A549 (cell line): ENCODE measurements at regions not wholly inside any gene's neighbourhood (a gene's known extent, or its start where the extent isn't known, plus 50 kb on each side); places are given as distances from the start of the nearest gene placed in this dataset.

ENCODE experiments used
- BHLHE40 ChIP-seq: IDR thresholded peaks from 2 replicates; pipeline ENCODE4 v1.6.1; 2012; ENCODE audit warnings: low read depth, low read length, inconsistent platforms
- TF ChIP-seq, protein P1 (sequence below): fragments of 200-600 bp; sonication (generic); IDR thresholded peaks from 2 replicates; pipeline ENCODE4 v1.6.1; 2016; ENCODE audit warnings: antibody characterized with exemption, mild to moderate bottlenecking, moderate library complexity
- TF ChIP-seq, protein P2 (sequence below): fragments of >200 bp; sonication (Bioruptor Twin); formaldehyde crosslinking; IDR thresholded peaks from 3 replicates; pipeline ENCODE4 v1.5.1; 2016
- TF ChIP-seq, protein P3 (sequence below): fragments of >200 bp; sonication (Bioruptor Twin); formaldehyde crosslinking; IDR thresholded peaks from 3 replicates; pipeline ENCODE4 v1.6.1; 2016

- TF ChIP-seq, protein P1, sequence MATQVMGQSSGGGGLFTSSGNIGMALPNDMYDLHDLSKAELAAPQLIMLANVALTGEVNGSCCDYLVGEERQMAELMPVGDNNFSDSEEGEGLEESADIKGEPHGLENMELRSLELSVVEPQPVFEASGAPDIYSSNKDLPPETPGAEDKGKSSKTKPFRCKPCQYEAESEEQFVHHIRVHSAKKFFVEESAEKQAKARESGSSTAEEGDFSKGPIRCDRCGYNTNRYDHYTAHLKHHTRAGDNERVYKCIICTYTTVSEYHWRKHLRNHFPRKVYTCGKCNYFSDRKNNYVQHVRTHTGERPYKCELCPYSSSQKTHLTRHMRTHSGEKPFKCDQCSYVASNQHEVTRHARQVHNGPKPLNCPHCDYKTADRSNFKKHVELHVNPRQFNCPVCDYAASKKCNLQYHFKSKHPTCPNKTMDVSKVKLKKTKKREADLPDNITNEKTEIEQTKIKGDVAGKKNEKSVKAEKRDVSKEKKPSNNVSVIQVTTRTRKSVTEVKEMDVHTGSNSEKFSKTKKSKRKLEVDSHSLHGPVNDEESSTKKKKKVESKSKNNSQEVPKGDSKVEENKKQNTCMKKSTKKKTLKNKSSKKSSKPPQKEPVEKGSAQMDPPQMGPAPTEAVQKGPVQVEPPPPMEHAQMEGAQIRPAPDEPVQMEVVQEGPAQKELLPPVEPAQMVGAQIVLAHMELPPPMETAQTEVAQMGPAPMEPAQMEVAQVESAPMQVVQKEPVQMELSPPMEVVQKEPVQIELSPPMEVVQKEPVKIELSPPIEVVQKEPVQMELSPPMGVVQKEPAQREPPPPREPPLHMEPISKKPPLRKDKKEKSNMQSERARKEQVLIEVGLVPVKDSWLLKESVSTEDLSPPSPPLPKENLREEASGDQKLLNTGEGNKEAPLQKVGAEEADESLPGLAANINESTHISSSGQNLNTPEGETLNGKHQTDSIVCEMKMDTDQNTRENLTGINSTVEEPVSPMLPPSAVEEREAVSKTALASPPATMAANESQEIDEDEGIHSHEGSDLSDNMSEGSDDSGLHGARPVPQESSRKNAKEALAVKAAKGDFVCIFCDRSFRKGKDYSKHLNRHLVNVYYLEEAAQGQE = no peak
- TF ChIP-seq BHLHE40 = no peak
- TF ChIP-seq, protein P2, sequence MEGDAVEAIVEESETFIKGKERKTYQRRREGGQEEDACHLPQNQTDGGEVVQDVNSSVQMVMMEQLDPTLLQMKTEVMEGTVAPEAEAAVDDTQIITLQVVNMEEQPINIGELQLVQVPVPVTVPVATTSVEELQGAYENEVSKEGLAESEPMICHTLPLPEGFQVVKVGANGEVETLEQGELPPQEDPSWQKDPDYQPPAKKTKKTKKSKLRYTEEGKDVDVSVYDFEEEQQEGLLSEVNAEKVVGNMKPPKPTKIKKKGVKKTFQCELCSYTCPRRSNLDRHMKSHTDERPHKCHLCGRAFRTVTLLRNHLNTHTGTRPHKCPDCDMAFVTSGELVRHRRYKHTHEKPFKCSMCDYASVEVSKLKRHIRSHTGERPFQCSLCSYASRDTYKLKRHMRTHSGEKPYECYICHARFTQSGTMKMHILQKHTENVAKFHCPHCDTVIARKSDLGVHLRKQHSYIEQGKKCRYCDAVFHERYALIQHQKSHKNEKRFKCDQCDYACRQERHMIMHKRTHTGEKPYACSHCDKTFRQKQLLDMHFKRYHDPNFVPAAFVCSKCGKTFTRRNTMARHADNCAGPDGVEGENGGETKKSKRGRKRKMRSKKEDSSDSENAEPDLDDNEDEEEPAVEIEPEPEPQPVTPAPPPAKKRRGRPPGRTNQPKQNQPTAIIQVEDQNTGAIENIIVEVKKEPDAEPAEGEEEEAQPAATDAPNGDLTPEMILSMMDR = no peak
- TF ChIP-seq, protein P3, sequence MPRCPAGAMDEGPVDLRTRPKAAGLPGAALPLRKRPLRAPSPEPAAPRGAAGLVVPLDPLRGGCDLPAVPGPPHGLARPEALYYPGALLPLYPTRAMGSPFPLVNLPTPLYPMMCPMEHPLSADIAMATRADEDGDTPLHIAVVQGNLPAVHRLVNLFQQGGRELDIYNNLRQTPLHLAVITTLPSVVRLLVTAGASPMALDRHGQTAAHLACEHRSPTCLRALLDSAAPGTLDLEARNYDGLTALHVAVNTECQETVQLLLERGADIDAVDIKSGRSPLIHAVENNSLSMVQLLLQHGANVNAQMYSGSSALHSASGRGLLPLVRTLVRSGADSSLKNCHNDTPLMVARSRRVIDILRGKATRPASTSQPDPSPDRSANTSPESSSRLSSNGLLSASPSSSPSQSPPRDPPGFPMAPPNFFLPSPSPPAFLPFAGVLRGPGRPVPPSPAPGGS = no peak
Measured at GRCh38 chr11:22536071-22536470, 89.6 kb downstream of the FANCF start.
